Lower leg skin (tissue), 4 donors: ENCODE measurements at regions not wholly inside any gene's neighbourhood (a gene's known extent, or its start where the extent isn't known, plus 50 kb on each side); places are given as distances from the start of the nearest gene placed in this dataset.

ENCODE experiments used
- DNase-seq, 2 donors: peaks; one replicate each; pipeline ENCODE4 v3.0.0-alpha.2; 2019; ENCODE audit warnings: low spot score in 2 of 2
- H3K4me3 ChIP-seq: fragments of 200-600 bp; sonication (generic); 2 replicates; pipeline ENCODE4 v1.5.1; 2017; ENCODE audit warnings: mild to moderate bottlenecking, low read depth; ENCODE audit not compliant: poor library complexity, severe bottlenecking
- POLR2A ChIP-seq, 2 donors: fragments of 450-650 bp; IDR thresholded peaks; one replicate each; pipeline ENCODE4 v1.6.1; 2016 to 2017; ENCODE audit warnings: antibody characterized with exemption in 2 of 2, mild to moderate bottlenecking in 1 of 2, moderate library complexity in 1 of 2
- WGBS, 2 donors: methylation state at CpG; one replicate each; pipeline ENCODE4 v1.1.5; 2018; 5-methylcytosine and 5-hydroxymethylcytosine counted together
- intact Hi-C: fragments of 100-400 bp; cut with DNase I; formaldehyde crosslinking; loops from one replicate; pipeline ENCODE4 v1.15.0; 2023; ENCODE audit warnings: low total_unique reads
- TF ChIP-seq, protein P1 (sequence below), 3 donors: fragments of 450-650 bp; IDR thresholded peaks; one replicate each; pipeline ENCODE4 v1.5.1; 2016; ENCODE audit warnings: antibody characterized with exemption in 3 of 3, mild to moderate bottlenecking in 3 of 3, moderate library complexity in 2 of 3

DNA sequence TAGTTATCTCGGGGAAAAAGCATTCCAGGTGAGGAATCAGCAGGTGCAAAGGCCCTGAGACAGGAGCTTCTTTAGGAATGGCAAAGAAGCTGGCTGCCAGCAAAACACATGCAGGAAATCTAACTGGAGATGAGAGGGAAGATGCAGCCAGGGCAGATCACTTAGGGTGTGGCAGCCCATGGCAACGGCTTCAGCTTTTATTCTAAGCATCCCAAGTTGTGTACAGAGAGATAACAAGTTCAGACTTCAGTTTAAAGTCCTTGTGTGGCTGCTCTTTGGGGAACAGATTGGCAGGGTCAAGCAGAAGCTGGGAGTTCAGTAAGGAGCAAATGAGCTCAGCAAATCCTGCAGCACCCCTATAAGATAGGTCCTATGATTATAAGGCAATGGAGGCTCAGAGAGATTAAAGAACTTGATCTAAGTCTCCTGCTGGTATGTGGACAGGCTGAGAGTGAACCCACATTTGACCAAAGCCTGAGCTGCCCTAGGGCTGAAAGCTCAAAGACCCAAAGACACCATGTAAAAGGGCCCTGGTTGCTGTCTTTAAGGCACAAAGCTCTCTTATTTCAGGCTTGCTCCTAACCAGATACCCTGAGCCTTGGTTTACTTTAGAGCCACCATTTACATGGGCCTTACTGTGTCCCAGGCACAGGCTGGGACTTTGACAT, 466.8 kb downstream of the SOX6 start:
- H3K4me3 ChIP-seq: no peak overlapping the region
- 64 to 70% methylated on average over 2 of the region's 2 CpGs for WGBS, 2 donors
- intact Hi-C loops: no loop called here
- no peak for DNase-seq
- TF ChIP-seq, protein P1, sequence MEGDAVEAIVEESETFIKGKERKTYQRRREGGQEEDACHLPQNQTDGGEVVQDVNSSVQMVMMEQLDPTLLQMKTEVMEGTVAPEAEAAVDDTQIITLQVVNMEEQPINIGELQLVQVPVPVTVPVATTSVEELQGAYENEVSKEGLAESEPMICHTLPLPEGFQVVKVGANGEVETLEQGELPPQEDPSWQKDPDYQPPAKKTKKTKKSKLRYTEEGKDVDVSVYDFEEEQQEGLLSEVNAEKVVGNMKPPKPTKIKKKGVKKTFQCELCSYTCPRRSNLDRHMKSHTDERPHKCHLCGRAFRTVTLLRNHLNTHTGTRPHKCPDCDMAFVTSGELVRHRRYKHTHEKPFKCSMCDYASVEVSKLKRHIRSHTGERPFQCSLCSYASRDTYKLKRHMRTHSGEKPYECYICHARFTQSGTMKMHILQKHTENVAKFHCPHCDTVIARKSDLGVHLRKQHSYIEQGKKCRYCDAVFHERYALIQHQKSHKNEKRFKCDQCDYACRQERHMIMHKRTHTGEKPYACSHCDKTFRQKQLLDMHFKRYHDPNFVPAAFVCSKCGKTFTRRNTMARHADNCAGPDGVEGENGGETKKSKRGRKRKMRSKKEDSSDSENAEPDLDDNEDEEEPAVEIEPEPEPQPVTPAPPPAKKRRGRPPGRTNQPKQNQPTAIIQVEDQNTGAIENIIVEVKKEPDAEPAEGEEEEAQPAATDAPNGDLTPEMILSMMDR (IDR thresholded peaks at IDR 0.05): no peak

DNA sequence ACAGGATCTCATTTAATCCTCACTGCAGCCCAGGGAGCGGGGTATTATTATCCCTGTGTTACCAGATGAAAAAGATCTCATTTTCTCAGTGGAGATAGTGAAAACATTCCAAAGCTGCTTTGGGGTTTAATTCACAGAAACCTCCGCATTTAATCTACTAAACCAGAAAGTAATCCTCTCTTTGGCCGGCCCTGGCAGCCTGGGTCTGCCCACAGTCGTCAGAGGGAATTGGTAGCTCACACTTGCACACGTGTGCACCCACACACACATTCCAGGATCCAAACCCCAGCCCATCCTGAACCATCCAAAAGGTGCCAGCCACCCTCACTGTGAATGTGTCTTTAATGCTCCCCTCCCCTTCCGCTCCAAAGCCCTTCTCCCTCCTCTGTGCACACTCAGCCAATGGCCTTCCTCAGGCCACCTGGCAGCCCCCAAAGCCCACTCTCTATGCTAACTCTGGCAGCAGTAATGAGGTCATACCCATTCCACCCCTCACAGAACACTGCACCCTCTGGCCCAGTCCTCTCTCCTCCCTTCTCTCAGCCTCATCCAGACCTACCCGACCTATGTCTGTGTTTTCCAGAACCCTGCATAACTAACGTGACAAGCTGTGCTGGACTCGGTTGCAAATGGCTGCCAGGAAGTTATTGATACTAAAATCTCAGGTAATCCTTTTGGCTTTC, 466.2 kb downstream of the SOX6 start:
- WGBS, 2 donors: 81 to 86% methylated on average over 9 of the region's 9 CpGs
- intact Hi-C loops: no loop called here
- no peak overlapping the region for H3K4me3 ChIP-seq
- no peak for TF ChIP-seq POLR2A (IDR thresholded peaks at IDR 0.05)
- TF ChIP-seq, protein P1 (IDR thresholded peaks at IDR 0.05): no peak
- DNase-seq: no peak

DNA sequence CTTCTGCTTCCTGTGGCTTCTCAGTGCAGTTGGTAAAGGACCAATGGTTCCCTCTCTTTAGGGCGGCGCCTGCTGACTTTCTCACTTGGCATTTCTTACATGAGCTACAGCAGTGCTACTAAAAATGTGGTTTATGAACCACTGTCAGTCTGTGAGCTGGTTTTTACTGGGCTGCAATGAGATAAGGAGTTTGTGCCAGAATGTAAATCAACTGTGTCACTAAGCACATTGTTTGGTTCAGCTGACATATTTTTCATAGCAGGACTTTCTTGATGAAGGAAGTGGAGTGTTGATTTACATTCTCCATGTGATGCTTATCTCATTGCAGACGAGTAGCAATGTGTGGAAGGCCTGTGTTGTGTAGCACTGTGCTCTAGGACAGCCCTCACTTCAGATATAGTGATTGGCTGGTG, 463.3 kb downstream of the SOX6 start:
- TF ChIP-seq, protein P1 (IDR thresholded peaks at IDR 0.05): no peak
- no peak for TF ChIP-seq POLR2A (IDR thresholded peaks at IDR 0.05)
- no peak for DNase-seq
- no peak overlapping the region for H3K4me3 ChIP-seq
- WGBS, 2 donors: 36 to 46% methylated on average over 3 of the region's 3 CpGs
- intact Hi-C loops: no loop called here

DNA sequence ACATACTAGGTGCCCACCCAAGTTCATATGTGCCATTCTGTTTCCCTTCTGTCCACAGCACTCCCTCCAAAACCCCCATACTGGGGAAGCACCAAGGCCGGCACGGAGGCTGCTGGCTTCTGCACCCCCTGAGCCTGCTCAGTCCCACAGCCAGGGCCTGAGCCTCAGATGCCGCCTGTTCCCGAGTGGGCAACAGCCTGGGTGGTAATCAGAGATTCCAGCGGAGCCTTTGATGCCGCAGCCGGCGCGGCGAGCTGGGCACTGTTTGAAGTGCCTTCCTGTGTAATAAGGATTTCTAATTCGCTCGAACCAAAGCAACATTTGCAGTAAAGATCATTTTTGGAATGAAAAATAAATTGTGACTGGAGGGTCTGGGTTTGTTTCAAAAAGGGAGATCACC, 460.3 kb downstream of the SOX6 start:
- H3K4me3 ChIP-seq: no peak overlapping the region
- 89% methylated on average over 12 of the region's 12 CpGs for WGBS, 2 donors
- no peak for TF ChIP-seq POLR2A (IDR thresholded peaks at IDR 0.05)
- TF ChIP-seq, protein P1 (IDR thresholded peaks at IDR 0.05): no peak
- intact Hi-C loops: no loop called here
- DNase-seq: no peak

DNA sequence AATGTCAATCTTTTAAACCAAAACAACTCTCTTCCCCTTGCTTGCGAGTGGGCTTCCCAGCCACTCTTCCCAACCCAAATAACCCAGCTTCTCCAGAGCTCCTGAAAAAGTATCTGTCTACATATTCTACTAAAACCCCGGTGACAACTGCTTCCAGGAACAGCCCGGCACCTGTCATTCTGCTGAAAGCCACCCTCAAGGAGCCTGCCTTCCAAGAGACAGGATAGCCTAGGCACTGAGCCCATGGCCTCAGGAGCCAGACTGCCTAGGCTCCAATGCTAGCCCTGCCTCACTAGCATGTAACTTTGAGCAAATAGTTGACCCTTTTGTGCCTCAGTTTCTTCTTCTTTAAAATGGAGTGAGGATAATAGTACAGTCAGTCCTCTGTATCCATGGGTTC, 459.8 kb downstream of the SOX6 start:
- H3K4me3 ChIP-seq: no peak overlapping the region
- WGBS, 2 donors: 86 to 97% methylated on average over 3 of the region's 3 CpGs
- intact Hi-C loops: no loop called here
- no peak for TF ChIP-seq POLR2A (IDR thresholded peaks at IDR 0.05)
- TF ChIP-seq, protein P1 (IDR thresholded peaks at IDR 0.05): no peak
- DNase-seq: no peak
